AG04450 (cell line): ENCODE measurements at regions not wholly inside any gene's neighbourhood (a gene's known extent, or its start where the extent isn't known, plus 50 kb on each side); places are given as distances from the start of the nearest gene placed in this dataset.
"Not testable (repeated sequence)": the region's sequence is repeated elsewhere in the genome, so short reads cannot be mapped to it uniquely, and the experiment has no call there.

Source experiments
- CTCF ChIA-PET: fragments of 300-600, 350-600 bp; formaldehyde crosslinking; extraction: SDS; loops from one replicate; lab custom pipeline; 2022; ENCODE audit warnings: antibody characterized with exemption, inconsistent platforms; lab: Charles Lee
- POLR2A ChIA-PET: fragments of 350-600 bp; formaldehyde crosslinking; extraction: SDS; loops from one replicate; lab custom pipeline; 2021; ENCODE audit warnings: antibody characterized with exemption, inconsistent platforms; lab: Yijun Ruan, JAX
- DNase-seq: peaks from one replicate; pipeline ENCODE4 v3.0.0-alpha.2; 2011; ENCODE audit warnings: low read depth, low spot score
- H3K27ac ChIP-seq: one replicate; pipeline ENCODE4 v1.5.1; 2012; ENCODE audit warnings: low read depth, low read length, control low read depth
- H3K27me3 ChIP-seq: one replicate; pipeline ENCODE4 v1.6.0; 2012; ENCODE audit warnings: low read length; ENCODE audit not compliant: control insufficient read depth, insufficient read depth
- H3K4me3 ChIP-seq: 2 replicates; pipeline ENCODE4 v1.5.1; 2011; ENCODE audit warnings: mild to moderate bottlenecking, low read depth, low read length, control low read depth
- H3K9me3 ChIP-seq: 2 replicates; pipeline ENCODE4 v1.5.1; 2012; ENCODE audit warnings: low read length; ENCODE audit not compliant: control insufficient read depth, insufficient read depth
- CTCF ChIP-seq: IDR thresholded peaks from 2 replicates; pipeline ENCODE4 v1.5.1; 2011; ENCODE audit warnings: low read depth, low read length, control low read depth, inconsistent platforms

- no peaks in the 10 kb centered on the region for H3K9me3 ChIP-seq
- H3K27me3 ChIP-seq = no peaks in the 10 kb centered on the region
- CTCF ChIA-PET = no interaction called here
- TF ChIP-seq CTCF = no peak
- POLR2A ChIA-PET = no interaction called here
- no peak overlapping the region for H3K27ac ChIP-seq
- no peak for DNase-seq
- H3K4me3 ChIP-seq = no peak overlapping the region
These were observed 1930.5 kb upstream of the AGA start for GRCh38 chr4:179372746-179373145.

- H3K4me3 ChIP-seq, CTCF ChIA-PET, DNase-seq, H3K9me3 ChIP-seq, H3K27ac ChIP-seq, H3K27me3 ChIP-seq: not testable (repeated sequence)
- POLR2A ChIA-PET = interaction anchor here (0.6 kb wide), 1 partner anchor 246 kb away, joined by 3 read pairs; no protein-coding TSS in a partner anchor
These were observed 1936.6 kb upstream of the AGA start for GRCh38 chr4:179378847-179379246.

- H3K27me3 ChIP-seq = no peaks in the 10 kb centered on the region
- ChIA-PET POLR2A (no interaction called here), CTCF (no interaction called here)
- no peak for DNase-seq
- no peaks in the 10 kb centered on the region for H3K9me3 ChIP-seq
- H3K4me3 ChIP-seq = no peak overlapping the region
- H3K27ac ChIP-seq = no peak overlapping the region
- TF ChIP-seq CTCF = no peak
These were observed 1950.5 kb upstream of the AGA start for GRCh38 chr4:179392787-179393186.

GRCh38 chr4:179398414-179398813 lies 1956.2 kb upstream of the AGA start:
- ChIA-PET CTCF (no interaction called here), POLR2A (no interaction called here)
- no peaks in the 10 kb centered on the region for H3K27me3 ChIP-seq
- H3K4me3 ChIP-seq = no peak overlapping the region
- H3K9me3 ChIP-seq = no peaks in the 10 kb centered on the region
- TF ChIP-seq CTCF = no peak
- no peak for DNase-seq
- no peak overlapping the region for H3K27ac ChIP-seq

- Histone ChIP-seq H3K27ac (no peak overlapping the region), H3K4me3 (no peak overlapping the region), H3K9me3 (no peaks in the 10 kb centered on the region), H3K27me3 (no peaks in the 10 kb centered on the region)
- ChIA-PET CTCF (no interaction called here), POLR2A (no interaction called here)
- TF ChIP-seq CTCF = no peak
- DNase-seq = no peak
These were observed 1957.0 kb upstream of the AGA start for GRCh38 chr4:179399054-179399782.
